Hepatocyte (in vitro differentiated cells): ENCODE measurements at regions not wholly inside any gene's neighbourhood (a gene's known extent, or its start where the extent isn't known, plus 50 kb on each side); places are given as distances from the start of the nearest gene placed in this dataset.

ENCODE experiments used
- EZH2 ChIP-seq: fragments of 200-600 bp; sonication (generic); IDR thresholded peaks from 2 replicates; pipeline ENCODE4 v1.6.1; 2016; ENCODE audit warnings: antibody characterized with exemption, mild to moderate bottlenecking, borderline replicate concordance
- EZH2phosphoT487 ChIP-seq: fragments of 200-600 bp; sonication (generic); IDR thresholded peaks from one replicate; pipeline ENCODE4 v1.6.1; 2018; ENCODE audit warnings: antibody characterized with exemption, mild to moderate bottlenecking, low read depth, moderate library complexity; ENCODE audit not compliant: unreplicated experiment, severe bottlenecking
- TF ChIP-seq, protein P1 (sequence below): fragments of 200-600 bp; sonication (generic); IDR thresholded peaks from 2 replicates; pipeline ENCODE4 v1.5.1; 2016; ENCODE audit warnings: antibody characterized with exemption, mild to moderate bottlenecking; ENCODE audit not compliant: poor library complexity

DNA sequence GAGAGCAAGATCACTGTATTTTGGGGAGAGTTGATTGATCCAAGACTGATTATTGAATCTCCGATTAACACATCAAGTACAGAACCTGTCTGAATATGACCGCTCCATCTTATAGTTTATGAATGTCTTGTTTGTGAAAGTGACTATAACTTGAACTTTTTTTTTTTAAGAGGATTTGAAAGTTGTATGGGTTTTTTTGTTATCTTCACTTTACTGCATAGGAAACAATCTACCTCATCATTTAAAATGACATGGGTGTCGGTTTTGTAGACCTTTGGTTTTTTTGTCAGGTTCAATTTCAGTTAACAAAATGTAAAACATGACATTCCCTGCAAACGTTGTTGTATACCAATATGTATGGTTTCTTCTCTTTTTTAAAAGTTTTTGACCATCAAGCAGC is 103.0 kb upstream of the NUDT6 start:
- TF ChIP-seq, protein P1, sequence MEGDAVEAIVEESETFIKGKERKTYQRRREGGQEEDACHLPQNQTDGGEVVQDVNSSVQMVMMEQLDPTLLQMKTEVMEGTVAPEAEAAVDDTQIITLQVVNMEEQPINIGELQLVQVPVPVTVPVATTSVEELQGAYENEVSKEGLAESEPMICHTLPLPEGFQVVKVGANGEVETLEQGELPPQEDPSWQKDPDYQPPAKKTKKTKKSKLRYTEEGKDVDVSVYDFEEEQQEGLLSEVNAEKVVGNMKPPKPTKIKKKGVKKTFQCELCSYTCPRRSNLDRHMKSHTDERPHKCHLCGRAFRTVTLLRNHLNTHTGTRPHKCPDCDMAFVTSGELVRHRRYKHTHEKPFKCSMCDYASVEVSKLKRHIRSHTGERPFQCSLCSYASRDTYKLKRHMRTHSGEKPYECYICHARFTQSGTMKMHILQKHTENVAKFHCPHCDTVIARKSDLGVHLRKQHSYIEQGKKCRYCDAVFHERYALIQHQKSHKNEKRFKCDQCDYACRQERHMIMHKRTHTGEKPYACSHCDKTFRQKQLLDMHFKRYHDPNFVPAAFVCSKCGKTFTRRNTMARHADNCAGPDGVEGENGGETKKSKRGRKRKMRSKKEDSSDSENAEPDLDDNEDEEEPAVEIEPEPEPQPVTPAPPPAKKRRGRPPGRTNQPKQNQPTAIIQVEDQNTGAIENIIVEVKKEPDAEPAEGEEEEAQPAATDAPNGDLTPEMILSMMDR = no peak
- TF ChIP-seq EZH2phosphoT487 (no peak), EZH2 (no peak)
